ENCODE measurements at regions not wholly inside any gene's neighbourhood (a gene's known extent, or its start where the extent isn't known, plus 50 kb on each side); places are given as distances from the start of the nearest gene placed in this dataset.

- H3K36me3 ChIP-seq (ENCODE audit: control insufficient read depth in 1 of 2, insufficient read depth in 2 of 2, low read length in 2 of 2): no peaks in the 10 kb centered on the region
- RAD21 ChIA-PET (ENCODE audit: low non-redundant PET in 1 of 2, low total read pairs in 2 of 2, uncharacterized antibody in 2 of 2, unreplicated experiment in 2 of 2): no interaction called here
- no TSS peak for BruUV-seq (replicated peaks)
- DNase-seq (ENCODE audit: low read depth, low spot score): peak; percentile 60
- no peaks in the 10 kb centered on the region for H3K79me2 ChIP-seq (ENCODE audit: insufficient read depth, low read length)
- H3K4me2 ChIP-seq (ENCODE audit: low read length): peak overlapping the region; percentile 54
- H3K9me3 ChIP-seq (ENCODE audit: control insufficient read depth in 1 of 2, insufficient read depth in 1 of 2, low read depth in 1 of 2, low read length in 2 of 2): no peaks in the 10 kb centered on the region
- TF ChIP-seq POLR2A (IDR thresholded peaks at IDR 0.05; ENCODE audit: borderline replicate concordance, extremely low read depth, insufficient read depth, insufficient read length) (no peak), FOSL1 (IDR thresholded peaks at IDR 0.05; ENCODE audit: low read depth) (no peak), ZFX (IDR thresholded peaks at IDR 0.05) (no peak), ZBTB33 (IDR thresholded peaks at IDR 0.05; ENCODE audit: extremely low read depth, insufficient replicate concordance, low read length) (peak; percentile 39), ELF1 (IDR thresholded peaks at IDR 0.05; ENCODE audit: borderline replicate concordance, low read depth) (no peak), RAD21 (IDR thresholded peaks at IDR 0.05; ENCODE audit: low read depth) (peak; percentile 46), TCF7L2 (IDR thresholded peaks at IDR 0.05; ENCODE audit: borderline replicate concordance, extremely low read depth, insufficient read depth, insufficient read length) (no peak), EGR1 (IDR thresholded peaks at IDR 0.05; ENCODE audit: low read depth) (no peak), YY1 (IDR thresholded peaks at IDR 0.05; ENCODE audit: extremely low read depth, insufficient replicate concordance, low read depth, low read length) (no peak), POLR2AphosphoS5 (IDR thresholded peaks at IDR 0.05; ENCODE audit: low read depth, low read length) (no peak), JUND (IDR thresholded peaks at IDR 0.05) (no peak), SP1 (IDR thresholded peaks at IDR 0.05; ENCODE audit: low read depth) (no peak), SRF (IDR thresholded peaks at IDR 0.05; ENCODE audit: low read depth) (no peak), CBX3 (IDR thresholded peaks at IDR 0.05; ENCODE audit: low read depth) (peak; percentile 87), CEBPB (IDR thresholded peaks at IDR 0.05; ENCODE audit: low read depth) (no peak), EZH2 (IDR thresholded peaks at IDR 0.05) (no peak), REST (IDR thresholded peaks at IDR 0.05; ENCODE audit: low read depth) (no peak), ZNF274 (IDR thresholded peaks at IDR 0.05; ENCODE audit: low read depth, low read length) (no peak), SIN3A (IDR thresholded peaks at IDR 0.05; ENCODE audit: low read depth) (no peak), EZH2phosphoT487 (IDR thresholded peaks at IDR 0.05; ENCODE audit: borderline replicate concordance) (no peak)
- TF ChIP-seq, protein P1, sequence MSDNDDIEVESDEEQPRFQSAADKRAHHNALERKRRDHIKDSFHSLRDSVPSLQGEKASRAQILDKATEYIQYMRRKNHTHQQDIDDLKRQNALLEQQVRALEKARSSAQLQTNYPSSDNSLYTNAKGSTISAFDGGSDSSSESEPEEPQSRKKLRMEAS (IDR thresholded peaks at IDR 0.05): no peak
- TF ChIP-seq, protein P2, sequence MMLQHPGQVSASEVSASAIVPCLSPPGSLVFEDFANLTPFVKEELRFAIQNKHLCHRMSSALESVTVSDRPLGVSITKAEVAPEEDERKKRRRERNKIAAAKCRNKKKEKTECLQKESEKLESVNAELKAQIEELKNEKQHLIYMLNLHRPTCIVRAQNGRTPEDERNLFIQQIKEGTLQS (IDR thresholded peaks at IDR 0.05): no peak
- TF ChIP-seq, protein P3, sequence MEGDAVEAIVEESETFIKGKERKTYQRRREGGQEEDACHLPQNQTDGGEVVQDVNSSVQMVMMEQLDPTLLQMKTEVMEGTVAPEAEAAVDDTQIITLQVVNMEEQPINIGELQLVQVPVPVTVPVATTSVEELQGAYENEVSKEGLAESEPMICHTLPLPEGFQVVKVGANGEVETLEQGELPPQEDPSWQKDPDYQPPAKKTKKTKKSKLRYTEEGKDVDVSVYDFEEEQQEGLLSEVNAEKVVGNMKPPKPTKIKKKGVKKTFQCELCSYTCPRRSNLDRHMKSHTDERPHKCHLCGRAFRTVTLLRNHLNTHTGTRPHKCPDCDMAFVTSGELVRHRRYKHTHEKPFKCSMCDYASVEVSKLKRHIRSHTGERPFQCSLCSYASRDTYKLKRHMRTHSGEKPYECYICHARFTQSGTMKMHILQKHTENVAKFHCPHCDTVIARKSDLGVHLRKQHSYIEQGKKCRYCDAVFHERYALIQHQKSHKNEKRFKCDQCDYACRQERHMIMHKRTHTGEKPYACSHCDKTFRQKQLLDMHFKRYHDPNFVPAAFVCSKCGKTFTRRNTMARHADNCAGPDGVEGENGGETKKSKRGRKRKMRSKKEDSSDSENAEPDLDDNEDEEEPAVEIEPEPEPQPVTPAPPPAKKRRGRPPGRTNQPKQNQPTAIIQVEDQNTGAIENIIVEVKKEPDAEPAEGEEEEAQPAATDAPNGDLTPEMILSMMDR (IDR thresholded peaks at IDR 0.05 in 2 of 3, conservative IDR thresholded peaks at IDR 0.05 in 1 of 3; ENCODE audit: borderline replicate concordance in 1 of 3, insufficient read depth in 1 of 3, low read depth in 2 of 3, low read length in 2 of 3): peak; percentile 57 to 79 (median 78); a peak in 5 of 6 replicates
- no peaks in the 10 kb centered on the region for H3K9me2 ChIP-seq (ENCODE audit: insufficient read depth)
- peak; percentile 39 for ATAC-seq
- H3K4me3 ChIP-seq (replicated peaks in 1 of 2; ENCODE audit: low read depth in 1 of 2, low read length in 2 of 2): no peak overlapping the region
- H3K4me1 ChIP-seq (ENCODE audit: control insufficient read depth in 1 of 2, insufficient read depth in 2 of 2, low read length in 2 of 2): peaks cover 43 to 56% of the 10 kb centered on the region in 2 experiments
- intact Hi-C loops (cut with micrococcal nuclease): loop anchor here (5.0 kb wide), 1 partner anchor 124 kb away; the partner anchor contains the start of gene STC2
- no peaks in the 10 kb centered on the region for H3K27me3 ChIP-seq (ENCODE audit: insufficient read depth, low read length)
- CTCF ChIA-PET: no interaction called here
- H2AFZ ChIP-seq (ENCODE audit: low read depth, low read length, poor library complexity, severe bottlenecking): peak overlapping the region; percentile 43
- H3K27ac ChIP-seq (ENCODE audit: low read depth, low read length): no peak overlapping the region
- H3K9ac ChIP-seq (ENCODE audit: low read length): no peak overlapping the region
- POLR2A ChIA-PET: no interaction called here
- H4K20me1 ChIP-seq (ENCODE audit: insufficient read depth): no peaks in the 10 kb centered on the region
Observed at GRCh38 chr5:173451031-173451430, 122.8 kb upstream of the STC2 start.

Measured in HCT116 (cell line).